Activated CD8-positive, alpha-beta memory T cell treated with anti-CD3 and anti-CD28 coated beads for 48 hours (primary cell): ENCODE measurements at regions not wholly inside any gene's neighbourhood (a gene's known extent, or its start where the extent isn't known, plus 50 kb on each side); places are given as distances from the start of the nearest gene placed in this dataset.

Experiments
- DNase-seq, 3 experiments: peaks; one replicate each; pipeline ENCODE4 v3.0.0-alpha.2; 2020; ENCODE audit warnings: low read depth in 2 of 3, low spot score in 2 of 3

DNA sequence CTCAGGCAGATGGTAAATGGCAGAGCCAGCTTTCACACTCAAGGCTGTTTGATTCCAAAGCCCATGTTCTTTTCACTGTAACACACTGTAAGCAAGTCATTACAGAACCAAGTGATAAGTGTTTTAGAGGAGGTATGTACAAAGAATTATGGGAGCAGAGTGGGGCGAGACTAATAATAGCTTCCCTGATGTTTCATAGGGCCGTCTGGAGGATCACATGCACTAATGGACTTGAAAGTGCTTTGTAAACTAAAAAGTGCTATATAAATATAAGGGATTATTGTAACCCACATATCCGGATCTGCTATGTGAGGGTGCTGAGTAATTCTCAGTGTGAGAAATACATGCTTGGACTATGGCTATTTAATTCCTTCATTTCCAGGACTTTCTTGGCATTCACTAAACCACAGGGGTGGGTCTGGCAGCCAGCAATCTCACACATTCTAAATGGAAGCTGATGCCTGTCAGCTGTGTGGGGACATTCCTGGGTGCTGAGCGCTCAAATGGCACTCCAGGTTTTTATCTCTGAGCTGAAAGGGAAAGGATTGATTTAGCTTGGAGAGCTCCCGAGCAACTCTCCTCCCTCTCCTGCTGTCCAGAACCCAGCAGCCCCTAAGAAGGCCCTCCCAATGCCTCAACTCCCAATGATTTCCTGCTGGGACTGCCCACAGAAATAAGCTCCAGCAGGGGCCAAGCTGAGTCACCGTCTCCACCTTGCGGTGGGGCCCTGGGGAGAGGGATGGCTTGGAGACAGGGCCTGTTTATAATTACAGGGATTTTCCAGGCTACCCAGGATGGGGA, 222.8 kb downstream of the SOX11 start:
- DNase-seq, result no peak

GRCh38 chr2:5915881-5916310, 223.7 kb downstream of the SOX11 start:
- no peak for DNase-seq

GRCh38 chr2:5921081-5921642, 229.0 kb downstream of the SOX11 start:
- DNase-seq, result no peak

DNA sequence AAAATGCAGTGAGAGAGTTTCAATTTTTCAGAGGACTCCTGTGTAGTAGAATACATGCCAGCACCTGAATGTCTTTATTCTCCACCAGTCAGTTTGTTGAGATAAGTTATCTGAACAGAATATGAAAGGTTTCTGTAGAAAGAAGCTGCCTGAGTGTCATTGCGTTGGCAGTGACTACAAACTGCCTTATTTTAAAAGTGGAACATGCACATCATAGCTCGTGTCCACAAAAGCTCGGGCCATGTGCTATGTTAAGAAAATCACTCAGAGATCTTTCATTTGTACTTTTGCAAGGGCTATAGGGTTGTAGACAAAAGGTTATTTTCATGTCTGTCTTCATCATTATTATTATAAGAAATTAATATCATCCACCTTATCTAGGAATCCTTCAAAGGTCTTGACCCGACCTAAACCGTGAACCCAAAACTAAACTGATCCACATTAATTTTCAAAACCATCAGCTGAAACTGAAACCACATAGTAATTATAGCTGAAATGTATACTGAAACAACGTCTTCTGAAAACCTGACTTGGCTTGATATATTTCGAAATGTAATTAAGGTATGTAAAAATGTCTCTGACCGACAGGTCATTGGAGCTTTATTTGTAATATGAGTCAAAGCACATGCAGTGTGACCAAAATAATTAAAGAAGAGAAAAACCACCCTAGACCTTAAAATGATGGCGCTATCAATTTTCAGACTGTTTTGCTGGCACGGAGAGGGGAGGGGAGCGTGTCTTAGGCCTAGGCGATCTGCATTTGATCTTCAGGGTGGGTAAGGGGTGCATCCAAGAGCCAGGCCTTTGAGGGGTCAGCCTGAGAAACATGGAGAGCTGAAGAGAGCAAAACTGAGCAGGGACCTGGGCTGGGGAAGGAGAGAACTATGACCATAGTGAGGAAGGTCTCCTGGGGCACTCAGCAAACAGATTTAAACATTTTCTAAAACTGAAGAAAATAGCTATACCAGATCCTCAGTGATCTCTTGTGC, 232.1 kb downstream of the SOX11 start:
- DNase-seq, result no peak

GRCh38 chr2:5925604-5926003, 233.4 kb downstream of the SOX11 start:
- DNase-seq, result no peak

GRCh38 chr2:5926871-5927512, 234.8 kb downstream of the SOX11 start:
- DNase-seq, result no peak

DNA sequence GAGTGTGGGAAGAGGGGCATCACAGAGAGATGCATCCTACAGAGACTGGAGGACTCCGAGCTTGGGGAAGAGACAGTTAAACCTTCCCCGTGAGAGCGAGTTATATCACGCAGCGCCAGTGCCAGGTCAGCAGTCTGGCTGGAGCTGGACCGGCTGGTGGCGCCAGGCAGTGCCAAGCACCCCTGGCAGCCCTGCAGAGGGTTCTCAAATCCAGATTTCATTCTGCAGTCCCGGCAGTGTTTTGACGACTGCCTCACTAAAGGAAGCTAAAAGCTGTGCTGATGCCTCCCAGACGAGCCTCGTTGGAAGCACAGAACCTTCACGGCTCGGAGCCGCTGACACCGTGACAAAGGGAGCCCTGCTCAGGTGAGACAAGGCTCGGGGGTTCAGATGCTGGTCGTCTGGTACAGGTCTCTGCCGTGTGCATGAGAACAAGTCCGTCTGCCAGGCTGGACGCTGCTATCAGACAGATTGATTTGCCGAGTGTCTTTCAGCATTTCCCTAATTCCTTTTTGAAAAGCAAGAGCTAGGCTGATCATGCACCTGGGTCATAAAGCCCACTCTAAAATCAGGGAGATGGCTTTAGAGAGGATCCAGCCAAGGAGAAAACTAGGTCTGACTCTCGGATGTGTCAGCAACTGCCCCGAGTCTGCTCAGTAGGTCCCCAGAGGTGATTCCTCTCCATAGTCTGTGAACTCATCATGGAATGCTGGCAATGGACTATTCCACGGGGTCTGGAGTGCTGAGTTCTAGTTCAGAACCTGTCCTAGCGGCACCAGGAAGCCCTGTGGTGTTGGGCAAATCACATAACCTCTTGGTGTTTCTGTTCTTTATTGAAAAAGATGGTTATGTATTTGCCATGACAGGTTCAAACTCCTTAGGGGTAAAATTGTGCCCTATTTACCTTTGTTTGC, 240.6 kb downstream of the SOX11 start:
- no peak for DNase-seq

- no peak for DNase-seq
Observed at GRCh38 chr2:5933669-5934068, 241.5 kb downstream of the SOX11 start.

- DNase-seq, result no peak
Observed at GRCh38 chr2:5937321-5937720, 245.1 kb downstream of the SOX11 start.

DNA sequence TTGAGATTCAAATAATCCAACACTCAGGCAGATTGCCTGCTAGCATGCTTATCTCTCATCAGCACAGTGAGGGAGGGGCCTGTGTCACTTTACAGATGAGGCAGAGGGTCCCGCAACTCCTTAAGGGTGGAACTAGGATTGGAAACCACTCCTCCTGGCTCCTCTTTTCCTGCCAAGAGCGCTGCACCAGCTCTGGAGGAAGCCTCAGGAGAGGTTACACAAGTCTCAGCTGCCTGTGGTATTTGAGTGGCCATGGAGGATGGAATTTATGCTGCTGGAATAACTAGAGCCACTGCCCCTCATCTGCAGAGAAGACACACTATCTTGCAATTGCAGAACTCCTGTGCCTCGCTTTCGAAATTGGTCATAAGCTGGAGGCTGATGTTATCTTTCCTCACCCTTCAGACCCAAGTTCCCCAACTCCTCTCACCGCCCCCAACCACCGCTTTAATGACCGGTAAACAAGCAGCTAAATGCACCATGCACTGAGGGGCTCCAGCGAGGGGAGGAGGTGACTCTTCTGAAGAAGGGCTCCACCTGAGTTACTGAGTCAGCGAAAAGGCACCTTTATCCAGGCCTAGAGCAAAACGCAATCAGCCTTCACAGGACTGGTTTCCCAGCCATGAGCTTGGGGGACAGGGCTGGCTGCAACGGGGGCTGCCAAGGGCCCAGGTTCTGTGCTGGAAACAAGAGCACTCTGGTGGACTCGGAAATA, 245.8 kb downstream of the SOX11 start:
- DNase-seq, result no peak

DNA sequence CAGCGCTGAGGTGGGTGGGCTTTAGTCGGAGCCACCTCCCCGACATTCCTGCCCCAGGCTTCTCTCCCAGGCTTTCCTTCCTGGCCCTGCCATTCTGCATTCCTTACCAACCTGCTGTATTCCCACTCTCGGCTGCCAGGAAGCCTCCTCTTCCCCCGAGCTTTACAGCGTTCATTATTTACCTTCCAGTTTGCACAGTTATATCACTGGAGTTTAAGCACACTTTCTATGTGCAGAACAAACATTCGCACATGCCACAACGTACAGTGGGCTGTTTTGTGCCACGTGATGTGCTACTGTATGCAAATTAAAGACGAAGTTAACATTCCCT, 246.3 kb downstream of the SOX11 start:
- DNase-seq, result no peak

GRCh38 chr2:5939553-5939952, 247.4 kb downstream of the SOX11 start:
- DNase-seq, result no peak

- no peak for DNase-seq
Observed at GRCh38 chr2:5940596-5941535, 248.7 kb downstream of the SOX11 start.

DNA sequence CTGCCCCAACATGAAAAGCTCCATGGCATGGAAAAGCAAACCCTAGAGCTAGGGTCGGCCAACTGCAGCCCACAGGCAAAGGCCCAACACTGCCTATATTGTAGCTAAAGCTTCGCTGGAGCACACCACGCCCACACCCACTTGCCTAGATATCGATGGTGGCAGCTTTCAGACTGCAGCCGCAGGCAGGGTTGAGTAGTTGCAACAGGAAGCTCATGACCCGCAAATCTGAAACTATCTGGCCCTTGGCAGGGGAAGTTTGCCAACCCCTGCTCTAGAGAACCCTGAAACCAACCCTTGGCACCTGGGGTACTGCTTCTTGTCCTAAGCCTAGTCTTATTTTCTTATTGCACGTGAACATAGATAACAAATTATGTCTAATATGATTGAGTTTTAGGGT, 250.0 kb downstream of the SOX11 start:
- DNase-seq, result no peak

DNA sequence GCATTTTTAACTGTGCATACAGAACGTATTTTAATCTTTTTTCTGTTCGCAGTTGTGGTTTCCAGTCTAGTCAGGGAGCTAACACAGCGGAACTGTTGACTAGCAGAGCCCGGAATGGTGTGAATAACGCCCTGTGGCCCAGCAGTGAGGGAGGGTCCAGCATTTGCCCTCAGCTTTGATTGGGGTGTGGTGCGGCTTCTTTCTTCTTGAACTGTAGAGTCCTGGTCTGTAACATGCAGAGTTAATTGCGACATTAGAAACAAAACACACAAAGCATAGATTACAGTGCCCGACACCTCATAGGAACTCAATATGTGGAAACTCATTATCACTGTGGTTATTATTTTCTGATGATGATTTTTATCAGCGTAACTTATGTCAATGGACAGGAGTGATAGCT, 253.6 kb downstream of the SOX11 start:
- no peak for DNase-seq

- no peak for DNase-seq
Observed at GRCh38 chr2:5946225-5947115, 254.3 kb downstream of the SOX11 start.

- no peak for DNase-seq
Observed at GRCh38 chr2:5950736-5951135, 258.6 kb downstream of the SOX11 start.

DNA sequence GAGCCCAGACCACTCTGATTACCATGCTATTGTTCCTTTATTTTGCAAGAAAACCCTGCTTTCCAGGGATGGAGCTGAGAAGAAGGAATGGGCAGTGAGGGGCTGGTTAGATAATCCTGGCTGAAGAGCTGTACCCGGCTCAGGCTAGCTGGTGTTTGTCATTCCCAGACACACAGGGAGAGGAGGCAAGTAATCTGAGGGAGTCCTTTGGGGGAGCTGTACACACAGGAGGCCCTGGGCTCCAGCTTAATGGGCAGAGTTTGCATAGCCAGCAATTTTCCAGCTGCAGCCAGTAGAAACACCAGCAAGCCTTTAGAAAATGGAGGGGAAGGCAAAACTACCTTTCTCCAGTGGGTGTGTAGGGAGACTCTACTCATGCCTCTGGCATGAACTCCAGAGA, 259.3 kb downstream of the SOX11 start:
- DNase-seq, result no peak
